SK-N-SH (cell line): ENCODE measurements at regions not wholly inside any gene's neighbourhood (a gene's known extent, or its start where the extent isn't known, plus 50 kb on each side); places are given as distances from the start of the nearest gene placed in this dataset.

ENCODE experiments used
- CTCF ChIA-PET: fragments of 300-600, 350-600 bp; formaldehyde crosslinking; extraction: SDS; loops from one replicate; lab custom pipeline; 2021; lab: Yijun Ruan, JAX
- POLR2A ChIA-PET: fragments of 350-600 bp; sonication (Branson Sonifier 250); formaldehyde crosslinking; extraction: SDS; loops from one replicate; lab custom pipeline; 2020; ENCODE audit warnings: antibody characterized with exemption, inconsistent platforms; lab: Yijun Ruan, JAX
- DNase-seq: peaks from one replicate; pipeline ENCODE4 v3.0.0; 2012
- H2AFZ ChIP-seq: fragments of 200-600 bp; sonication (generic); 2 replicates; pipeline ENCODE4 v1.8.1; 2016; ENCODE audit warnings: antibody characterized with exemption, mild to moderate bottlenecking, low read depth
- H3F3A ChIP-seq: fragments of 200-600 bp; sonication (generic); replicated peaks from 2 replicates; pipeline ENCODE3; 2016; ENCODE audit warnings: antibody characterized with exemption, mild to moderate bottlenecking; ENCODE audit not compliant: insufficient read depth
- H3K27ac ChIP-seq, 2 experiments: fragments of 200-500 bp in 1 of 2; fragments of 200-600 bp in 1 of 2; sonication (Bioruptor generic) in 1 of 2; sonication (generic), shearing (Covaris generic) in 1 of 2; 2 replicates each; pipeline versions ENCODE4 v1.5.1 to v1.6.1; 2014 to 2016; ENCODE audit warnings: low read depth in 2 of 2, inconsistent platforms in 1 of 2, low read length in 1 of 2, mild to moderate bottlenecking in 1 of 2, mixed read lengths in 1 of 2
- H3K27me3 ChIP-seq: fragments of 200-600 bp; sonication (generic), shearing (Covaris generic); 2 replicates; pipeline ENCODE4 v1.6.1; 2016; ENCODE audit warnings: mixed run types; ENCODE audit not compliant: insufficient read depth
- H3K36me3 ChIP-seq, 2 experiments: fragments of 200-500 bp in 1 of 2; fragments of 200-600 bp in 1 of 2; sonication (Bioruptor generic) in 1 of 2; sonication (generic) in 1 of 2; replicated peaks in 1 of 2; 2 replicates each; pipeline versions ENCODE3 to v1.5.1; 2014 to 2016; ENCODE audit warnings: low read length in 1 of 2, mild to moderate bottlenecking in 1 of 2; ENCODE audit not compliant: insufficient read depth in 2 of 2, control insufficient read depth in 1 of 2
- H3K4me1 ChIP-seq, 2 experiments: fragments of 200-500 bp in 1 of 2; fragments of 200-600 bp in 1 of 2; sonication (Bioruptor generic) in 1 of 2; sonication (generic), shearing (Covaris generic) in 1 of 2; 2 replicates each; pipeline versions ENCODE4 v1.5.1 to v1.6.1; 2014 to 2016; ENCODE audit warnings: low read depth in 1 of 2, low read length in 1 of 2, mixed run types in 1 of 2; ENCODE audit not compliant: insufficient read depth in 2 of 2, control insufficient read depth in 1 of 2
- H3K4me2 ChIP-seq: fragments of 200-600 bp; sonication (generic), shearing (Covaris generic); 2 replicates; pipeline ENCODE4 v1.6.1; 2017; ENCODE audit warnings: mixed run types
- H3K4me3 ChIP-seq, 2 experiments: fragments of 200-500 bp in 1 of 2; fragments of 200-600 bp in 1 of 2; sonication (Bioruptor generic) in 1 of 2; sonication (generic), shearing (Covaris generic) in 1 of 2; 2 replicates each; pipeline versions ENCODE4 v1.5.1 to v1.8.1; 2014 to 2016; ENCODE audit warnings: low read depth in 2 of 2, inconsistent platforms in 1 of 2, low read length in 1 of 2, mild to moderate bottlenecking in 1 of 2, mixed read lengths in 1 of 2, moderate library complexity in 1 of 2
- H3K79me2 ChIP-seq: fragments of 200-600 bp; sonication (generic); 2 replicates; pipeline ENCODE4 v1.8.1; 2017; ENCODE audit warnings: mild to moderate bottlenecking; ENCODE audit not compliant: insufficient read depth
- H3K9ac ChIP-seq: fragments of 200-600 bp; sonication (generic); 2 replicates; pipeline ENCODE4 v1.6.1; 2017; ENCODE audit warnings: mixed run types
- H3K9me2 ChIP-seq: fragments of 200-600 bp; sonication (generic); 2 replicates; pipeline ENCODE4 v1.6.1; 2017; ENCODE audit warnings: mixed run types
- H3K9me3 ChIP-seq: fragments of 200-600 bp; sonication (generic); 2 replicates; pipeline ENCODE4 v1.6.1; 2017; ENCODE audit warnings: mixed run types, mild to moderate bottlenecking, moderate library complexity
- H4K20me1 ChIP-seq: fragments of 200-600 bp; sonication (generic); 2 replicates; pipeline ENCODE4 v1.6.1; 2017; ENCODE audit warnings: mild to moderate bottlenecking, mixed run types; ENCODE audit not compliant: insufficient read depth
- ELF1 ChIP-seq: IDR thresholded peaks from 2 replicates; pipeline ENCODE4 v1.4.0; 2012
- EP300 ChIP-seq, 2 experiments: IDR thresholded peaks; 2 replicates each; pipeline versions ENCODE4 v1.4.0 to v1.6.1; 2012; ENCODE audit warnings: borderline replicate concordance in 1 of 2, low read depth in 1 of 2, low read length in 1 of 2
- EZH2phosphoT487 ChIP-seq: fragments of 200-600 bp; sonication (generic); IDR thresholded peaks from 2 replicates; pipeline ENCODE4 v1.6.1; 2017; ENCODE audit warnings: low read depth, mixed run types, mild to moderate bottlenecking, antibody characterized with exemption, moderate library complexity, borderline replicate concordance
- GABPA ChIP-seq: IDR thresholded peaks from 2 replicates; pipeline ENCODE4 v1.4.0; 2012; ENCODE audit warnings: low read depth, mild to moderate bottlenecking
- IRF3 ChIP-seq: fragments of 150-350 bp; IDR thresholded peaks from 2 replicates; pipeline ENCODE4 v1.6.1; 2016; ENCODE audit warnings: mild to moderate bottlenecking, low read depth, low read length
- JUND ChIP-seq: IDR thresholded peaks from 2 replicates; pipeline ENCODE4 v1.4.0; 2012
- MEF2A ChIP-seq: IDR thresholded peaks from 2 replicates; pipeline ENCODE4 v1.4.0; 2012; ENCODE audit warnings: low read depth, borderline replicate concordance
- NFIC ChIP-seq: IDR thresholded peaks from 2 replicates; pipeline ENCODE4 v1.4.0; 2012; ENCODE audit warnings: borderline replicate concordance
- PBX3 ChIP-seq: IDR thresholded peaks from 2 replicates; pipeline ENCODE4; 2012
- POLR2AphosphoS5 ChIP-seq: IDR thresholded peaks from 2 replicates; pipeline ENCODE4 v1.6.1; 2012; ENCODE audit warnings: low read depth, low read length
- RCOR1 ChIP-seq: fragments of 150-350 bp; IDR thresholded peaks from 2 replicates; pipeline ENCODE4 v1.6.1; 2017; ENCODE audit warnings: antibody characterized with exemption, low read length
- REST ChIP-seq: IDR thresholded peaks from 2 replicates; pipeline ENCODE4 v1.6.1; 2012; ENCODE audit warnings: mild to moderate bottlenecking, low read depth, low read length, moderate library complexity
- RFX5 ChIP-seq: IDR thresholded peaks from 2 replicates; pipeline ENCODE4 v1.6.1; 2012; ENCODE audit warnings: mild to moderate bottlenecking, improper control_type of control experiment, low read length
- SMC3 ChIP-seq: IDR thresholded peaks from 2 replicates; pipeline ENCODE4 v1.6.1; 2012; ENCODE audit warnings: low read depth, low read length, improper control_type of control experiment
- TAF1 ChIP-seq: IDR thresholded peaks from 2 replicates; pipeline ENCODE4 v1.6.1; 2012; ENCODE audit warnings: low read depth, mild to moderate bottlenecking, low read length, moderate library complexity, borderline replicate concordance
- TEAD4 ChIP-seq: IDR thresholded peaks from 2 replicates; pipeline ENCODE4 v1.4.0; 2012; ENCODE audit warnings: mild to moderate bottlenecking, borderline replicate concordance; ENCODE audit not compliant: insufficient read depth
- WGBS: methylation state at CpG from one replicate; pipeline ENCODE4 v1.1.6; 2017; ENCODE audit warnings: low lambda C conversion rate; 5-methylcytosine and 5-hydroxymethylcytosine counted together

- no peak for TF ChIP-seq TAF1
- TF ChIP-seq REST, result no peak
- no peak for TF ChIP-seq SMC3
- ChIA-PET POLR2A (no interaction called here), CTCF (no interaction called here)
- no peaks in the 10 kb centered on the region for H3K4me1 ChIP-seq
- no peaks in the 10 kb centered on the region for H3K9me2 ChIP-seq
- no peak overlapping the region for H2AFZ ChIP-seq
- H3K36me3 ChIP-seq, result peaks cover 0 to 3% of the 10 kb centered on the region in 2 experiments
- no peaks in the 10 kb centered on the region for H3K27me3 ChIP-seq
- H3K9ac ChIP-seq, result no peak overlapping the region
- no peaks in the 10 kb centered on the region for H3K79me2 ChIP-seq
- no peak overlapping the region for H3K4me2 ChIP-seq
- H3K4me3 ChIP-seq, result no peak overlapping the region
- WGBS, result 70% methylated on average over 7 of the region's 7 CpGs
- H3F3A ChIP-seq, result no peaks in the 10 kb centered on the region
- no peaks in the 10 kb centered on the region for H4K20me1 ChIP-seq
- H3K9me3 ChIP-seq, result no peaks in the 10 kb centered on the region
- no peak overlapping the region for H3K27ac ChIP-seq
- no peak for DNase-seq
Observed at GRCh38 chr19:27738569-27739193, 1474.3 kb downstream of the UQCRFS1 start.

- peaks cover 3 to 11% of the 10 kb centered on the region in 2 experiments for H3K36me3 ChIP-seq
- TF ChIP-seq PBX3 (no peak), REST (no peak), JUND (no peak), GABPA (no peak), TEAD4 (no peak), IRF3 (no peak), POLR2AphosphoS5 (no peak), TAF1 (no peak), NFIC (no peak), EP300 (IDR thresholded peaks at IDR 0.05; ENCODE audit: borderline replicate concordance in 1 of 2, low read depth in 1 of 2, low read length in 1 of 2) (no peak), EZH2phosphoT487 (no peak), MEF2A (no peak), RFX5 (no peak), RCOR1 (no peak), ELF1 (no peak)
- H3K4me2 ChIP-seq, result no peak overlapping the region
- no peaks in the 10 kb centered on the region for H3K9me2 ChIP-seq
- no peak overlapping the region for H3K9ac ChIP-seq
- no peaks in the 10 kb centered on the region for H3K4me1 ChIP-seq
- H3K27me3 ChIP-seq, result no peaks in the 10 kb centered on the region
- WGBS, result 78% methylated on average over 4 of the region's 4 CpGs
- ChIA-PET CTCF (no interaction called here), POLR2A (no interaction called here)
- H4K20me1 ChIP-seq, result no peaks in the 10 kb centered on the region
- DNase-seq, result no peak
- no peaks in the 10 kb centered on the region for H3F3A ChIP-seq
- H3K27ac ChIP-seq, result no peak overlapping the region
- H3K4me3 ChIP-seq, result no peak overlapping the region; a peak in 1 of 4 replicates
- no peaks in the 10 kb centered on the region for H3K79me2 ChIP-seq
- H3K9me3 ChIP-seq, result no peaks in the 10 kb centered on the region
- no peak overlapping the region for H2AFZ ChIP-seq
Observed at GRCh38 chr19:27736225-27736624, 1476.7 kb downstream of the UQCRFS1 start.
